HFF-Myc (cell line): ENCODE measurements at regions not wholly inside any gene's neighbourhood (a gene's known extent, or its start where the extent isn't known, plus 50 kb on each side); places are given as distances from the start of the nearest gene placed in this dataset.

Experiments
- DNase-seq: peaks from one replicate; pipeline ENCODE4 v3.0.0-alpha.2; 2011; ENCODE audit warnings: low read depth; ENCODE audit errors: extremely low read depth
- H3K4me3 ChIP-seq: replicated peaks from 2 replicates; pipeline ENCODE4 v1.5.1; 2011; ENCODE audit warnings: low read depth, mild to moderate bottlenecking, control low read depth, low read length
- TF ChIP-seq, protein P1 (sequence below): IDR thresholded peaks from 2 replicates; pipeline ENCODE4 v1.5.1; 2012; ENCODE audit warnings: mild to moderate bottlenecking, low read depth, low read length, control low read depth; ENCODE audit errors: missing control alignments

GRCh38 chr11:92396133-92396532 lies 171.5 kb downstream of the FAT3 start:
- no peak overlapping the region for H3K4me3 ChIP-seq
- DNase-seq, result no peak
- TF ChIP-seq, protein P1, sequence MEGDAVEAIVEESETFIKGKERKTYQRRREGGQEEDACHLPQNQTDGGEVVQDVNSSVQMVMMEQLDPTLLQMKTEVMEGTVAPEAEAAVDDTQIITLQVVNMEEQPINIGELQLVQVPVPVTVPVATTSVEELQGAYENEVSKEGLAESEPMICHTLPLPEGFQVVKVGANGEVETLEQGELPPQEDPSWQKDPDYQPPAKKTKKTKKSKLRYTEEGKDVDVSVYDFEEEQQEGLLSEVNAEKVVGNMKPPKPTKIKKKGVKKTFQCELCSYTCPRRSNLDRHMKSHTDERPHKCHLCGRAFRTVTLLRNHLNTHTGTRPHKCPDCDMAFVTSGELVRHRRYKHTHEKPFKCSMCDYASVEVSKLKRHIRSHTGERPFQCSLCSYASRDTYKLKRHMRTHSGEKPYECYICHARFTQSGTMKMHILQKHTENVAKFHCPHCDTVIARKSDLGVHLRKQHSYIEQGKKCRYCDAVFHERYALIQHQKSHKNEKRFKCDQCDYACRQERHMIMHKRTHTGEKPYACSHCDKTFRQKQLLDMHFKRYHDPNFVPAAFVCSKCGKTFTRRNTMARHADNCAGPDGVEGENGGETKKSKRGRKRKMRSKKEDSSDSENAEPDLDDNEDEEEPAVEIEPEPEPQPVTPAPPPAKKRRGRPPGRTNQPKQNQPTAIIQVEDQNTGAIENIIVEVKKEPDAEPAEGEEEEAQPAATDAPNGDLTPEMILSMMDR, result no peak

- no peak overlapping the region for H3K4me3 ChIP-seq
- DNase-seq, result no peak
- TF ChIP-seq, protein P1, result no peak
Observed at GRCh38 chr11:92397221-92397755, 172.7 kb downstream of the FAT3 start.

GRCh38 chr11:92399705-92400104 lies 175.1 kb downstream of the FAT3 start:
- DNase-seq, result no peak
- TF ChIP-seq, protein P1, result no peak
- H3K4me3 ChIP-seq, result no peak overlapping the region

DNA sequence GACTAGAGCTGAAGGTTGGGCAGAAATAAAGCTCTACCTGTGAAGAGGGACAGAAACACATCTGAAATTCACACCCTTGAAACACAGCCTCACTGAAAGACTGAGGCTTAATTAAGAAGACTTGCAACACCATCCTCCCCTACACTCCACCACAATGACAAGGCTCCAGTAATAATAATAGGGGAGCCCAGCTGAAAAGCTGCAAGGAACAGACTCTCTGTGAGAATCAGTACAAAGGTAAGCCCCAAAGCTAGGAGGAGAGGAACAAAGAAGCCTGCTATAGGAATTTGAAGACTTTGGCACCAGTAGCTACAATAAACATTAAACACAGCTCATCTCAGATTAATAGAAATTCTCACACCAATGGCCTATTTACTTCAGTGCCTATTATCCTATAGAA lies 176.9 kb downstream of the FAT3 start:
- no peak for DNase-seq
- no peak overlapping the region for H3K4me3 ChIP-seq
- TF ChIP-seq, protein P1, result no peak

DNA sequence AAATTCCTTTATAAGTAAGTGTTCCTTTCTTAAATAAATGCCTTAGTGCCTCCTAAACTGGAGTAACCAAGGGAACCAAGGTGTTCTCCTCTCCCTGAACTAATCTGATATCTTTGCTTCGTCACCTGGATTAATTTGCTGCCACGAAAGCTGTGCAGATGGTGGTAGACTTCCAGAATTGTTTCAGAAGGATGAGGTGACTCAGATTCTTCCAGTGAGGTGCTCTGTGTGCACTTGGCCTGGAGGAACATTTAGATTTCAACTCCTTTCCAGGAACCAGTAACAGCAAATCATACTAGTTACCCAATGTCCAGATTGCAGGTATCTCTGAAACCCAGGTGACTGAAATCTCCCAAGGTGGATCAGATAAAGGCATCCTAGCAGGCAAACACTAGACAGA lies 181.9 kb downstream of the FAT3 start:
- TF ChIP-seq, protein P1, result no peak
- no peak overlapping the region for H3K4me3 ChIP-seq
- DNase-seq, result no peak

DNA sequence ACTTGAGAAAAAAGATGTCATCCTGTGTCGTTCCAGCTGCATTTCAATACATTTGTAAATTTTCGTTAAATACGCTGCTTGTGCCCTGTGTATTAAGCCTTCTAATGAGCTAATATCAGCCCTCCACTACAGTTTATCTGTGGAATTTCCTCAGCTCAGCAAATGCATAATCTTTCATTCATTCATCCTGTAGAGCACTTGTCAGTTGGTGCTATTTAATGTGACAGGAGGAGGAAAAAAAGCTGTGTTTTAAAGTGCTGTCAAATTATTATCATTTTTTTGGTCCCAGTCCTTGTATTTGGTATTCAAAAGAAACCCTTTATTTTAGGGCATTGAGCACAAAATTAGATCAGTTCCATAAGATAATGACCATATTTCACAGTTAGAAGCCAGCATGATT lies 184.7 kb downstream of the FAT3 start:
- TF ChIP-seq, protein P1, result no peak
- no peak overlapping the region for H3K4me3 ChIP-seq
- no peak for DNase-seq

DNA sequence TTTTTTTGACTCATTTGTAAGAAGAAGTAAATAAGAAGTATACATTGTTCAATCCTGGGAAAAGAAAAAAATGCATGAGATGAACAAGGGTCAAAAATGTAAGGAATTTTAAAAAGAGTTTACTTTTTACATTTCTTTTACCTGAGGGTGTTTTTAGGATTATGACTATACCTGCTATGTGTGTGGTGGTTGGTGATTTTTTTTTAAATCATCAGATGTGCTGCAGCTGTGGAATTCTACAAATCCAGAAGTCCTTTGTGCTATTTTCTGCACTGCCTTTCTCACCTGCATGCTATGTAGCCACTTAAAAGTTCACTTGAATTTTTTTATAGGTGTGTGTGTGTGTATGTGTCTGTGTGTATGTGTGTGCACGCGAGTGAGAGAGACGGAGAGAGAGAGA lies 185.3 kb downstream of the FAT3 start:
- H3K4me3 ChIP-seq, result no peak overlapping the region
- DNase-seq, result no peak
- TF ChIP-seq, protein P1, result no peak
